ENCODE measurements at regions not wholly inside any gene's neighbourhood (a gene's known extent, or its start where the extent isn't known, plus 50 kb on each side); places are given as distances from the start of the nearest gene placed in this dataset.

DNA sequence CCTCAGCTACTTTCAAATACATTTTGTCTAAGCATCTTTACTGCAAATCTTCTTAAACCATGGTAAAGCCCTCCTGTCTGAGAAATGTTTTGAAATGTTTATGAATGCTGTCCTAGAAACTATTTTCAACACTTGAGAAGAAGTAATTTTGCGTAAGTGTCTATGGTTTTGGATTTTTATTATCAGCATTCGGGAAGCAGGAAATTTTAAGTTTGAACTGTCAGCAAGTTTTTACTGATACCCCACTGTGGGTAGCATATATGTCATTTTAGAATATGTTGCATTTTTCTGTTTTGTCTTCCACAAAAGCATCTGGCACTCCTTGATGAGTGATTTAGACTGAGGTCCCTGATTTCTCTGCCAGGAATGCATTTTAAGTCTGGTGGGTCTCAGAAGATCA lies 302.4 kb upstream of the GIMD1 start:
- TF ChIP-seq, protein P1, sequence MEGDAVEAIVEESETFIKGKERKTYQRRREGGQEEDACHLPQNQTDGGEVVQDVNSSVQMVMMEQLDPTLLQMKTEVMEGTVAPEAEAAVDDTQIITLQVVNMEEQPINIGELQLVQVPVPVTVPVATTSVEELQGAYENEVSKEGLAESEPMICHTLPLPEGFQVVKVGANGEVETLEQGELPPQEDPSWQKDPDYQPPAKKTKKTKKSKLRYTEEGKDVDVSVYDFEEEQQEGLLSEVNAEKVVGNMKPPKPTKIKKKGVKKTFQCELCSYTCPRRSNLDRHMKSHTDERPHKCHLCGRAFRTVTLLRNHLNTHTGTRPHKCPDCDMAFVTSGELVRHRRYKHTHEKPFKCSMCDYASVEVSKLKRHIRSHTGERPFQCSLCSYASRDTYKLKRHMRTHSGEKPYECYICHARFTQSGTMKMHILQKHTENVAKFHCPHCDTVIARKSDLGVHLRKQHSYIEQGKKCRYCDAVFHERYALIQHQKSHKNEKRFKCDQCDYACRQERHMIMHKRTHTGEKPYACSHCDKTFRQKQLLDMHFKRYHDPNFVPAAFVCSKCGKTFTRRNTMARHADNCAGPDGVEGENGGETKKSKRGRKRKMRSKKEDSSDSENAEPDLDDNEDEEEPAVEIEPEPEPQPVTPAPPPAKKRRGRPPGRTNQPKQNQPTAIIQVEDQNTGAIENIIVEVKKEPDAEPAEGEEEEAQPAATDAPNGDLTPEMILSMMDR (IDR thresholded peaks at IDR 0.05): no peak
- TF ChIP-seq POLR2A (IDR thresholded peaks at IDR 0.05): no peak
